OCI-M2 (cell line): ENCODE measurements at regions not wholly inside any gene's neighbourhood (a gene's known extent, or its start where the extent isn't known, plus 50 kb on each side); places are given as distances from the start of the nearest gene placed in this dataset.
"Not testable (repeated sequence)": the region's sequence is repeated elsewhere in the genome, so short reads cannot be mapped to it uniquely, and the experiment has no call there.

Source experiments
- DNase-seq: peaks from one replicate; lab custom pipeline; 2025; ENCODE audit not compliant: unreplicated experiment; lab: John Stamatoyannopoulos, UW

DNA sequence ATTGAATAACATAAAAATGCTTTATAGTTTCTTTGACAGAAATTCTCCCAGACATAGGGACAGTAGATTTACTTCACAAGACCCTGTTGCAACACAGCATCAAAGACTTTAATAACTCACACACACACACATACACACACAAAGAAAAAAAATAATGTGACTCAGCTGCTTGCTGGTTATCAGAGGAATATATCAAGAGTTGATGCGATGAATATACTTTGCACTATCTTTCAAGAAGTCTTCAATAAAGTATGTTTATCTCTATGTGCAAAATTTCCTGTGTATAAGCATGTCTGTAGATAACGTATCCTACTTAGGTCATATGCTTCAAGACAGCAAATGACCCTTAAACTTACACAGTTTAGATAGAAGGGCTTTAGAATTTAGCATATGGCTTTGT lies 243.1 kb downstream of the ARL4A start:
- DNase-seq = no peak

DNA sequence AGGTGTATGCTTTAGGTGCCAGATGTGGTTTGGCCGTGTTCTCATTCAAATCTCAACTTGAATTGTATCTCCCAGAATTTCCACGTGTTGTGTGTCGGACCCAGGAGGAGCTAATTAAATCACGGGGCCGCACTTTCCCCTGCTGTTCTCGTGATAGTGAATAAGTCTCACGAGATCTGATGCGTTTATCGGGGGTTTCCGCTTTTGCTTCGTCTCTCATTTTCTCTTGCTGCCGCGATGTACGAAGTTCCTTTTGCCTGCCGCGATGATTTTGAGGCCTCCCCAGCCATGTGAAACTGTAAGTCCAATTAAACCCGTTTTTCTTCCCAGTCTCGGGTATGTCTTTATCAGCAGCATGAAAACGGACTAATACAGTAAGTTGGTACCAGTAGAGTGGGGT lies 244.0 kb downstream of the ARL4A start:
- not testable (repeated sequence) for DNase-seq

DNA sequence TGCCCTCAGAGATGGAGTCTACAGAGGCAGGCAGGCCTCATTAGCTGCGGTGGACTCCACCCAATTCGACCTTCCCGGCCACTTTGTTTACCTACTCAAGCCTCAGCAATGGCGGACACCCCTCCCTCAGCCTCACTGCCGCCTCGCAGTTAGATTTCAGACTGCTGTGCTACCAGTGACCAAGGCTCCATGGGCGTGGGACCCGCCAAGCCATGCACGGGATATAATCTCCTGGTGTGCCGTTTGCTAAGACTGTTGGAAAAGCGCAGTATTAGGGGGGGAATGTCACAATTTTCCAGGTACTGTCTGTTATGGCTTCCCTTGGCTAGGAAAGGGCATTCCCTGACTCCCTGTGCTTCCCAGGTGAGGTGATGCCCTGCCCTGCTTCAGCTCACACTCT lies 252.3 kb downstream of the ARL4A start:
- DNase-seq = no peak

DNA sequence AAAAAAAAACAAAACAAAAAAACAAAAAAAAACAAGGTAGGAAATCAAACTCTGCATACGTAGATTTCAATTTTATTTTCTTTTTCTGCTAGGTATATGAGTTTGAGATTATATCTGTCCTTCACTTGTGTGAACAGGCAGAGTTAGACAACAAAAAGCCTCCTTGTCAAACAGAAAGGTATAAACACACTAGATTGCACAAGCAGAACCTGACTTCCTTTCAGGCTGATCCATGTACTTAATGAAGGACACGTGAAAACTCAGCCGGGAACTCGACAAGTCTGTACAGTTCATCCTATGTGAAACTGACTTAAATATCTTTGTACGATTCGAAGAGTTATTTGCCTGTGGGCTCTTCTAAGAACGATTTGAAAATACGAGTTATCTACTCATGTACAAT lies 254.1 kb downstream of the ARL4A start:
- DNase-seq = no peak

DNA sequence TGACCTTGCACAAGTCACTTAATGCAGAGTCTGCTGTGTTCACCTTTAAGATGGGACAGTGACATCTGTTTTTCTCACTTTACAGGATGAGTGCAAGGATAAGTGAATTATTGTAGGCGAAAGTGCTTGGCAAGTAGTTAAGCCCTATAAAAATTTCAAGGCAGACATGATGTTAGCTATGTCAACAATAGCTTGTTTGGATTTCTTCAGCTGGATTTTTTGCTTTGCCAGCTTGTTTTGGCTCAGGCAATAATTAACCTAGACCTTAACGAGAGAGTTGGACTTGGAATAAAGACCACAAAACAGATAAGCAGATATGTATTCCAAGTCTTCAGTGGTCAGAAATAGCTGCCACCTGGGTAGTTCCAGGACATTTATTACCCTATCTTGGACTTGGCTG lies 255.2 kb downstream of the ARL4A start:
- DNase-seq = no peak

DNA sequence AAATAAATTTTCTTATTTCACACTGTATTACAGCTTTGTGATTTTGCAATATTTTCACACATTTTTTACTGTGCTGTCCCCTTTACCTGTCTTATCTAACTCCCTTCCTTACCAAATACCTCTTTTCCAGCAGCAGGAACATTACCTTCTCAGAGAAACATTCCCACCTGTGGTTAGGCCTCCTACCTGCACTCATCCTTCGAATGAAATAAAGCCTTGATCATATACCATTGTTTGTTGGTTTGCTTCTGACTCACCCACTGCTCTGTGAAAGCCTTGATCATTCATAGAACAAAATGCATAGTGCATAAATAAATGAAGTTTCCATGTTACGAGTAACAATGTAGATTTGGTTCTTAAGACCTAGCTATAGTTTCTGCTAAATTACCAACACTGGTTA lies 256.3 kb downstream of the ARL4A start:
- no peak for DNase-seq

DNA sequence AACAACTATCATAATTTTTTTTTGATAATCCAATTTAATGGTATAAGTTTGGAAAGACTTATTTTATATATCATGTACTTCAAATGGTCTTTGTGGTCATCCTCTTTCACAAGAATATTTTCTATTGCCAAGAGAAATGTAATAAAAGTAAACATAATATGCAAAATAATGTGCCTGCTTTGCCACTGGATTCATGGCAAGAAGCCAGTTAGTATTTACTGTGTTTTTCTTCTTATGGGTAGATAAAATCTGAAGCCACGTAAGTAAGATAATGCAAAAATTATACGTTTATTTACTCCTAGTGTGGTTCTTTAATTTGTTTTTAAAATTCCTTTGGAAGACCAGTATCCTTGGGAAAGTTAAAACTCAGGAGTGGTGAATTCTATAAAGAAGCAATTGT lies 258.5 kb downstream of the ARL4A start:
- DNase-seq = no peak

DNA sequence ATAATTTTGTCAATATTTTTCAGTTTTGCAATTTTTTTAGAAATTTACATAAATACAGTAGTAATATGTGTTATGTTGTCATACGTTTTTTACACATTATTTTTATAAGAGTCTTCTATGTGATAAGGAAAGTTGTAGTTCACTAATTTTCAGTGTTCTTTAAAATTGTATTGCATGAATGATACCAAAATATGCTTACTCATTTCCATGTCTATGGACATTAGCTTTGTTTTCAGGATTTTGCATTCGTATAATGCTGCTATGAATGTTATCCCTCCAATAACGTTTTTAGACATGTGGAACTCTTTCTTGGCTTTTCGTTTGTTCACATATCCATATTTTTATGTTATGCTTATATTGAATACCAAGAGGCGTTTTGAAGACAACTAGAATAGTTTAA lies 260.0 kb downstream of the ARL4A start:
- no peak for DNase-seq

DNA sequence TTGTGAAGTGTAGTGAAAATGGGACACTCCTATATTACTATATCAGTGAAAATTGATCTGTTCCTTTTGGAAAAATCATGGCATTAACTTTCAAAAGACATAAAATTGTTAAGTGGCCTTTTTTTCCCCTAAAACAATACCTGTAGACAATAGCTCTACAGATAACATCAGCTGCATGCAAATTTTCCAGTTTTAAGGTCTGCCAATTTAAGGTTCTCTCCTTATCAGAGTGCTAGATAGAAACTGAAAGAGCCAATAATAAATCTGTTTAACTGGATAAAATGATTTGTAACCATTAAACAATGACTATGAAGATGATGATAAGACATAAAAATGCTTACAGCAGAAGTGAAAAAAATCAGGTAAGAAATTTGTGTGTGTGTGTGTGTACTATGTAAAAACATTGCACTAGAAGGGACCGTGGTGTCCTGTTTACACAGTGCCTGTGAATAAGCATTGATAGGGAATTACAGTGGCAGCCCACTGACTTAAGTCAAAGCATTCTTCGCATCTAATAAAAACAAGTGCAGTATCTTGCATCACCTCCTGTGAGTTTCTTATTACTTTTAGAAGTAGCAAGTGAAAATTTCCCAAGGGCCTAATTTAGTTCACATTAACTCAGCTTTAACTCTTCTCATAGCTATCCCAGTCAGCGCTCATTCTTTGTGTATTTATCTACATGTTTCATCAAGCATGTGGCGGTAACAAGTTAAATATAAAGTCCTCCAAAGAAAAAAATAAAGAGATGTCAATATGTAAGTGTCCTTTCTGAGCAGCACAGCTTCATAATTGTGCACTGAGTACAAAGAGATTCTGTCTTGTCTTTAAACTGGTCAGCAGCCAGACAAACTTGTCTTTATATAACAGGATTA lies 261.9 kb downstream of the ARL4A start:
- no peak for DNase-seq

DNA sequence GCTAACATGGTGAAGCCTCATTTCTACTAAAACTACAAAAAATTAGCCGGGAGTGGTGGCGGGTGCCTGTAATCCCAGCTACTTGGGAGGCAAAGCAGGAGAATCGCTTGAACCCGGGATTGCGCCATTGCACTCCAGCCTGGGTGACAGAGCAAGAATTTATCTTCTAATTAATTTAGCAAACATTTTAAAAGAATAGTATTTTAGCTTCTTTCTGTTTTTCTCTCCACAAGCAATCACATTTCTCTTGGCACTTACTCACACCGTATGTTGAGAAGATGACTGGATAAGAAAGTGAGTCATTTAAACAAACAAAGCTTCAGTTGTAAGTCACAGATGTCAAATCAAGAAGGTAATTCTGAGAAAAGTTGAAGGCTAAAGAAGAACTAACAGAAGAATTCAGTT lies 264.0 kb downstream of the ARL4A start:
- no peak for DNase-seq

DNA sequence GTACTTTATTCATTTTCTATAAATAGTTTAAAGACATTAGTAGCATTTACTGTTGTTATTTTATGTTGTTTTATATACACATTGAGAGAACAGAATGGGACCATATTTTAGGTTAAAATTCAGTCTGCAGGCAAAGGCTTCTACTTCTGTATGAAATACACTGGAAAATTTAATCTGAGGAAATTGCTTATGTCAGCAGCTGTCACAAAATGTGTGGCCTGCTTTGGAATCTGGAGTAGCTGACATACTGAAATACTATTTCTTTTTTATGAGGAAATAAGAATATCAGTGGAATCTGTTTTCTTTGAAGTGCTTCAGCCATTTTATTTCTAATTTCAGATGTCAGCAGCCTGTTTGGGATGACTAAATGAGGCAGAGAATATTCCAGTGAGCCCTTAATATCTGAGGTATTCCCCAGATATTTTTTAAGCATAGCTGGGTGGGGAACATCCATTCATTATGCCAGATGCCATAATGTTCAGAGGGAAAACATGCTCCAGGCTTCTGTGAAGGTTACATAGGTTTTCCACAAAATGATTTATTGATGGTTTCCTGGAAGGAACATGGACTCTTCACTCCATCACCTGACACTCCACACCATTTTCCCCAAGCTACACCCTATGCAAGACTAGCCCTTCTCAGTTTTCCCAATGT lies 267.1 kb downstream of the ARL4A start:
- DNase-seq = no peak

DNA sequence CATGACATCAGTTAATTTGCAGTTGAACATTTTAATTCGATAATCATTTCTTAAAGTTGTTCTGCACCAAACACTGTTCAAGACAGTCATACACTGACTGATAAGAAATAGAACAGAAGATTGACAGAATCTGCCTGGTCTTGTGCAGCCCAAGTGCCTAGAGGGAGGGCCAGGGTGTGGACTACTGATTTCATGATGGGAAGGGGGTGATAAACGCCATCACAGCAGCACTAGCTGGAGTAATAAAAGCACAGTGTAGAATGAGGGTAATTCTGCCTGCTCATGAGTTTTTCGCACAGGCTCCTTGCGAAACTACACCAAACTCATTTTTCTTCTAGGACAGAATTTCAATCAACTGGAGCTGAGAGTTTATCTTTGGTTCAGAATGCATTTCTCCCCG lies 270.1 kb downstream of the ARL4A start:
- DNase-seq = no peak

DNA sequence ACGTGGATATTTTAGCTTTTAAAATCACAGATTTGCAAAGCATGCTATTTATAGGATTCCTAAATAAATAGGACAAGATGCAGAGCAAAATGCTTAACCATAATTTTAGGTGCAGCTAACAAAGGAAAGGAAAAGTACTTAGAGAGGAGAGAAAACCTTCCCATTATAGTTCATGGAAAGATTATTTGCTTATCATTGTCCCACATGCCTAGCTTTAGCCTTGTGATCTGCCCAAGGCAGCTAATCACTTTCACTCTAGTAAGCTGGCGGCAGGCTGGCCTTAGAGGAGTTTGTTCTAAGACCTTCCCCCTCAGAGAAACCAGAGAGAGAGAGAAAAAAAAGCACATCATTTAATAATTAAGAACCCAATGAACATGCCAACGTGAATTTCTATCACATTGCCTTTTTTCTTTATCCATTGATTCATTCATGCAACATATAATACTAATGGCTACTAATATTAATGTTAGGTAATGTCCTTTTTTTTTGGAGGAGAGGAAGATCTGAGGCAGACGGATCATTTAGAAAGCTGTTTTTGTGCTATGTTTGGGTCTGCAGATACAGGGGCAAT lies 274.6 kb downstream of the ARL4A start:
- no peak for DNase-seq

DNA sequence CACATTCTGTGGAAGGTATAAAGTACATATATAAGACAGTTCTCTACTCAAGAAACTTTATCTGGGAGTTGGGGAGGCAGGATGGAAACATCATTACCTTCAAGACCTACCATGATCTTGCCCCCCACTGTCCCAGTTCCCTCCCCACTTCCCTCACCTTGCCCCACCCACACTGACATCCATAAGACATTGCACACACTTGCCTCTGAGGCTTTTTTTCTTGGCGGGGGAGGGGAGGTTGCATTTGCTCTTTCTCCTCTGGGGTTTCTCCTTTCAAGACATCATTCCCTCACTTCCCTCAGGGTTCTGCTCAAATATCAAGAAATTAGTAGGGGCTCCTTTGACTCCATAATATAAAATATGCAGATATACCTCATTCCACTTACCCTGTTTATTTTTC lies 276.0 kb downstream of the ARL4A start:
- no peak for DNase-seq

DNA sequence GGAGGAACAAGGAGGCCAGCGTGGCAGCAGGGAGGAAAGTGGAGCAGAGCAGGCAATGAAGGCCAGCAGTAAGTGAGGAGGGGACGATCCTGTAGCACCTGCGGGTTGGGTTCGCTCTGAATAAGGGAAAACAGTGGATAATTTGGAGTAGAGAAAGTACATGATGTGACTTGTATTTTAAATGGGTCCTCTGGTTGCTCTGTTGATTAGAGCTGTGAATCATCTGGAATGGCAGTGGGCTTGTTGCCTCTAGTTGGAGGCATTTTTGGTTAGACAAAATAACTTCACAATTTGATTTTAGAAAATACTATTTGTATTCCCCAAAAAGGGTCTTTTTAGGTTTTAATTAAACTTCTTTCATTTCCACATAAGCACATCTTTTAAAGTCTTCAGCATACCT lies 277.4 kb downstream of the ARL4A start:
- no peak for DNase-seq

DNA sequence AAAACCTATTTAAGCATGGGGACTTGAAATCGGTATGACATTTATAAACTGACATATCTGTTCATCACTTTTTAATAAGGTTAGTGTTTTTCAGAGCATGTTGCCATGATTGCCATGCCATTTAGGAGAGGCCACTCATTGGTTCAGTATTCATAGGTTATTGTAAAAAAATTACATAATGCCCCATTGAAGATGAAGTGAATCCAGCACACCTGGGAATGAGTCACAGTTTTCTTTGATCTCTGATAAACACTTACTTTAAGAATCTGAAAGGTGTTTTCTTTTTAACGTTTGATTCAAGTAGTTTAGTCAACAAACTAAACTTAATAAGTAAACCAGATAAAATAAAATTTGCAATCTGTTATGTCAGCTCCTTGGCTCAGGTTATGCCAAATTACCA lies 278.3 kb downstream of the ARL4A start:
- DNase-seq = no peak

DNA sequence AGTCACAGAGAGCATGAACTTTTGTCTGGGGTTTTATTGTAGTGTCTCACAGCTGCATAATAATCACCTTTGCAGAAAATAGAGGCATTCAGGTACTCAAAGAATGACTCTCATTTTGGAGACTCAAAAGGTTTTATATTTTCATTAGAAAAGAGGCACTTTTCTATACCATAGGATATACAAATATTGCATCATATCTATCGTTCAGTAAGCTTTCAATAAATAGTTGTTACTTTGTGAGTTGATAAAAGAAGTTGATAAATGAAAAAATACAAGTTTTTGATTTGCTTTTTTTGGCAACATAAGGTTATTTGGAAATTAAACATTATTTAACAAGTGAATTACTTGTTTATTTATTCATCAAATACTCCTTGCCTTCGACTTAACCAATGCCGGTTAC lies 279.9 kb downstream of the ARL4A start:
- no peak for DNase-seq

DNA sequence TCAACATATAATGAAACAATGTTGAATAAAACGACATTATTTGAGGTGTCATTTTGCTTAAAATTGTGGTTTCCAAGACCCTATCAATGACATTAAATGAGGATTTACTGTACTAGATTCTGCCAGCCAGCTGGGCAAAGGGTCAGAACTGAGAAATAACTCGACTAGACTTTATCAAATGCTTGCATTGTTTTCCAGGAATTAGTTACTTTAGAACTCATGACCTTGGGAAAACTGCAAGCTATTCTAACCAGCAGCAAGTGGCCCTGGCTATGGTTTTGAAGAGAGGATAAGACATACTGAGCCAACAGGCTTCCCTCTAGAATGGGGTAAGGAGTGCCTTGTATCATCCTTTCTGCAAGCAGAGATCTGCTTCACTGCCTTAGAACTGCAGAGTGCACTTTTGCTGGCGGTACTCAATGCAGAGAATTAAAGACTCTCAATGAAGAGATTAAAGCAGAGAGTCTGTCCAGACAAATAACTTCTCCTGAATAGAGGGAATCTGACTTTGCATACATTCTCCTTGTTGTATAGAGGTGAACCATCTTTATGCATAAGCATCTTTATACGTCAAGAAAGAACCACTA lies 281.5 kb downstream of the ARL4A start:
- no peak for DNase-seq

DNA sequence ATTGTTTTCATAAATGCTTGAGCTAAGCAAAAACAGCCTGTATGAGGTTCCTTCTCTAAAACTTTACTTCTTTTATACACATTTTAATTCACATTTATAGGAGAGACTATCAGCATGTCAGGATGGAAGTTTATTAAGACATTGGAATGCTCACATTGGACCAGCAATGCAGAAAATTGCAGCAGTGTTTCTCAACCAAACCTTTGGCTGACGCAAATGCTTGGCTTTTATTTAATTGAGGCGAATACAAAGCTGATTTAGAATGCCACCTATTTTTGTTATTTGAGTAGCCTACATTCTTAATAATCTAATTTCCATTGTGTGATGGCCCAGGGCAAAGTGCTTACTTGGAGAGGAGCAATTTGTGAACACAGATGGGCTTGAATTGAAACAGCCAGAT lies 283.2 kb downstream of the ARL4A start:
- DNase-seq = no peak

DNA sequence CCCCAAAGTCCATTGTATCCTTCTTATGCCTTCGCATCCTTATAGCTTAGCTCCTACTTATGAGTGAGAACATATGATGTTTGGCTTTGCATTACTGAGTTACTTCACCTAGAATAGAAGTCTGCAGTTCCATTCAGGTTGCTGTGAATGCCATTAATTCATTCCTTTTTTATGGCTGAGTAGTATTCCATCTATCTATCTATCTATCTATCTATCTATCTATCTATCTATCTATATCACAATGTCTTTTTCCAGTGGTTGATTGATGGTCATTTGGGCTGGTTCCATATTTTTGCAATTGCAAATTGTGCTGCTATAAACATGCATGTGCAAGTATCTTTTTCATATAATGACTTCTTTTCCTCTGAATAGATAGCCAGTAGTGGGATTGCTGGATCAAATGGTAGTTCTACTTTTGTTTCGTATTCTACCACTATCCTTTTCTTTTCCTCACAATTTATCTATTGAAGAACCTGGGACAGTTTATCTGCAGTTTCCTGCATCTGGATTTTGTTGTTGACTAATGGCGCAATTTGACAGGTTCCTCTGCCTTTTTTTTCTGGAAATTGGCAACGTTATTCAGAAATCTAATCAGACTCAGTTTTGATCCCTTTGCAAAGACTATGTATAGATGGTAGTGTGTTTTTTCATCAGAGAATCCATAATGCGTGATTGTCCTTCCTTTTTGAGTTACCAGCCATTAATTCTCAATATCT lies 287.2 kb downstream of the ARL4A start:
- DNase-seq = no peak

DNA sequence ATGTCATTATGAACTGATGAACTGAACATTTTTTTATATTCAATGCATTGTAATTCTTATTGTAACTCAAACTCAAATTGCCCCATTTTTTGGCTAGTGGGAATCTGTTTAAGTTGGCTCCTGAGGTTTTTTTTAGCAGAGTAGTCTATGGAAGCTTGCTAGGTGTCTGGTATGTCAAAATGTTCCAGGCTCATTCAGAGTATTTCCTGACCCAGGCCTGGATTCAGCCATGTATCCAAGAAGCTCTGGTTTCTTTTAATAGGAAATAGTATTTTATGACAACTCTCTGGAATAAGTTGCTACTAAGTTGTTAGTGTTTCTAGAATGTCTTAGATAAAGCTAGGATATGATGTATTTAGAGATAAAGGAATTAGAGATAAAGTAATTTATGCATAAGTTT lies 288.0 kb downstream of the ARL4A start:
- no peak for DNase-seq
